Caco-2 (cell line): ENCODE measurements at regions not wholly inside any gene's neighbourhood (a gene's known extent, or its start where the extent isn't known, plus 50 kb on each side); places are given as distances from the start of the nearest gene placed in this dataset.

ENCODE experiments used
- BruUV-seq: library from RNA; stranded (reverse); fragments of 400-500 nt; replicated peaks from 2 replicates; lab custom pipeline; 2021; lab: Mats Ljungman, UMichigan
- CTCF ChIA-PET: fragments of 300-600 bp; sonication (Branson Sonifier 250); formaldehyde crosslinking; loops from one replicate; lab custom pipeline; 2022; ENCODE audit warnings: antibody characterized with exemption; lab: Charles Lee
- POLR2A ChIA-PET: fragments of 300-600 bp; sonication (Branson Sonifier 250); formaldehyde crosslinking; loops from one replicate; lab custom pipeline; 2022; ENCODE audit warnings: antibody characterized with exemption; lab: Charles Lee
- DNase-seq, 2 experiments: peaks; one replicate each; pipeline versions ENCODE4 v3.0.0 to v3.0.0-alpha.2; 2020 to 2022
- H3K27me3 ChIP-seq: replicated peaks from 2 replicates; pipeline ENCODE4 v1.6.0; 2011; ENCODE audit warnings: low read length; ENCODE audit not compliant: control insufficient read depth, insufficient read depth
- H3K36me3 ChIP-seq: 2 replicates; pipeline ENCODE4 v1.5.1; 2011; ENCODE audit warnings: low read length; ENCODE audit not compliant: control insufficient read depth, insufficient read depth
- H3K4me1 ChIP-seq: fragments of 250-450 bp; sonication (Bioruptor Pico); 2 replicates; pipeline ENCODE4 v1.5.1; 2020; ENCODE audit warnings: mild to moderate bottlenecking
- H3K4me3 ChIP-seq: 2 replicates; pipeline ENCODE4 v1.5.1; 2011; ENCODE audit warnings: low read depth, mild to moderate bottlenecking, control low read depth, low read length
- H3K9me3 ChIP-seq: fragments of 250-450 bp; sonication (Bioruptor Pico); 2 replicates; pipeline ENCODE4 v1.5.1; 2020; ENCODE audit warnings: mild to moderate bottlenecking, moderate library complexity
- H3K27ac Mint-ChIP-seq: one replicate; pipeline ENCODE4 v1.8.0; 2022; ENCODE audit warnings: mixed read lengths; ENCODE audit not compliant: unreplicated experiment
- H3K27me3 Mint-ChIP-seq: one replicate; pipeline ENCODE4 v1.8.0; 2022; ENCODE audit warnings: mixed read lengths; ENCODE audit not compliant: insufficient read depth, unreplicated experiment
- H3K36me3 Mint-ChIP-seq: one replicate; pipeline ENCODE4 v1.8.0; 2022; ENCODE audit warnings: mild to moderate bottlenecking, mixed read lengths; ENCODE audit not compliant: insufficient read depth, unreplicated experiment
- H3K4me1 Mint-ChIP-seq: one replicate; pipeline ENCODE4 v1.8.0; 2022; ENCODE audit warnings: low read depth, mixed read lengths; ENCODE audit not compliant: unreplicated experiment
- H3K4me3 Mint-ChIP-seq: one replicate; pipeline ENCODE4 v1.8.0; 2022; ENCODE audit warnings: mild to moderate bottlenecking, moderate library complexity, mixed read lengths; ENCODE audit not compliant: unreplicated experiment
- H3K9me3 Mint-ChIP-seq: one replicate; pipeline ENCODE4 v1.8.0; 2022; ENCODE audit warnings: mixed read lengths; ENCODE audit not compliant: unreplicated experiment
- intact Hi-C: fragments of 100-400 bp; cut with micrococcal nuclease; formaldehyde crosslinking; loops from one replicate; pipeline ENCODE4 v1.10.0; 2022; ENCODE audit not compliant: unreplicated experiment
- TF ChIP-seq, protein P1 (sequence below), 2 experiments: fragments of 200-600 bp in 1 of 2; IDR thresholded peaks; 1 replicate in 1 of 2; 2 replicates in 1 of 2; pipeline versions ENCODE4 v1.5.1 to v1.8.0; 2011 to 2022; ENCODE audit warnings: antibody characterized with exemption in 1 of 2, control low read depth in 1 of 2, inconsistent platforms in 1 of 2, low read depth in 1 of 2, low read length in 1 of 2, mild to moderate bottlenecking in 1 of 2, moderate library complexity in 1 of 2; ENCODE audit not compliant: insufficient read depth in 1 of 2, severe bottlenecking in 1 of 2, unreplicated experiment in 1 of 2

DNA sequence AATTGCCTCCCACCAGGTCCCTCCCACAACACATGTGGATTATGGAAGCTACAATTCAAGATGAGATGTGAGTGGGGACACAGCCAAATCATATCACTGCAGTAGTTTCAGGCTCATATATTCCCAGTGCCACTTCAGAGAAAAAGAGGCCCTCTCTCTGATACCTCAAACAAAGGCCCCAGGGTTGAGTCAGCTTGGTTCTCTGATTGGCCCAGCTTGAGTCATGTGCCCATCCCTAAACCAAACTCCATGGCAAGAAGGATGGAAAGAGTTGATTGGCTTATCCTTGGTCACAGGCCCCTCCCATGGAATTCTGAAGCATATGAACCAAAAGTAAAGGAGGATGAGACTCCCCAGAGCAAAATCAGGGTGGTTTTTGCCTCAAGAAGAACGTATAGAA lies 75.9 kb upstream of the IRX6 start:
- no peak overlapping the region for H3K4me3 ChIP-seq
- H3K4me1 ChIP-seq, result peaks cover 5% of the 10 kb centered on the region; the same call in 1 of the 2 replicates
- no peaks in the 10 kb centered on the region for H3K36me3 Mint-ChIP-seq
- CTCF ChIA-PET, result no interaction called here
- H3K9me3 Mint-ChIP-seq, result peaks cover 2% of the 10 kb centered on the region
- no peak overlapping the region for H3K4me3 Mint-ChIP-seq
- intact Hi-C loops, result no loop called here
- no peak for DNase-seq
- POLR2A ChIA-PET, result no interaction called here
- H3K27ac Mint-ChIP-seq, result no peak overlapping the region
- H3K27me3 Mint-ChIP-seq, result peaks cover under 1% of the 10 kb centered on the region
- H3K27me3 ChIP-seq, result no peaks in the 10 kb centered on the region
- no peaks in the 10 kb centered on the region for H3K4me1 Mint-ChIP-seq
- TF ChIP-seq, protein P1, sequence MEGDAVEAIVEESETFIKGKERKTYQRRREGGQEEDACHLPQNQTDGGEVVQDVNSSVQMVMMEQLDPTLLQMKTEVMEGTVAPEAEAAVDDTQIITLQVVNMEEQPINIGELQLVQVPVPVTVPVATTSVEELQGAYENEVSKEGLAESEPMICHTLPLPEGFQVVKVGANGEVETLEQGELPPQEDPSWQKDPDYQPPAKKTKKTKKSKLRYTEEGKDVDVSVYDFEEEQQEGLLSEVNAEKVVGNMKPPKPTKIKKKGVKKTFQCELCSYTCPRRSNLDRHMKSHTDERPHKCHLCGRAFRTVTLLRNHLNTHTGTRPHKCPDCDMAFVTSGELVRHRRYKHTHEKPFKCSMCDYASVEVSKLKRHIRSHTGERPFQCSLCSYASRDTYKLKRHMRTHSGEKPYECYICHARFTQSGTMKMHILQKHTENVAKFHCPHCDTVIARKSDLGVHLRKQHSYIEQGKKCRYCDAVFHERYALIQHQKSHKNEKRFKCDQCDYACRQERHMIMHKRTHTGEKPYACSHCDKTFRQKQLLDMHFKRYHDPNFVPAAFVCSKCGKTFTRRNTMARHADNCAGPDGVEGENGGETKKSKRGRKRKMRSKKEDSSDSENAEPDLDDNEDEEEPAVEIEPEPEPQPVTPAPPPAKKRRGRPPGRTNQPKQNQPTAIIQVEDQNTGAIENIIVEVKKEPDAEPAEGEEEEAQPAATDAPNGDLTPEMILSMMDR (IDR thresholded peaks at IDR 0.05; ENCODE audit: insufficient read depth in 1 of 2, low read depth in 1 of 2, low read length in 1 of 2, severe bottlenecking in 1 of 2, unreplicated experiment in 1 of 2), result no peak
- H3K36me3 ChIP-seq, result no peaks in the 10 kb centered on the region
- BruUV-seq, result no TSS peak
- H3K9me3 ChIP-seq, result no peaks in the 10 kb centered on the region

DNA sequence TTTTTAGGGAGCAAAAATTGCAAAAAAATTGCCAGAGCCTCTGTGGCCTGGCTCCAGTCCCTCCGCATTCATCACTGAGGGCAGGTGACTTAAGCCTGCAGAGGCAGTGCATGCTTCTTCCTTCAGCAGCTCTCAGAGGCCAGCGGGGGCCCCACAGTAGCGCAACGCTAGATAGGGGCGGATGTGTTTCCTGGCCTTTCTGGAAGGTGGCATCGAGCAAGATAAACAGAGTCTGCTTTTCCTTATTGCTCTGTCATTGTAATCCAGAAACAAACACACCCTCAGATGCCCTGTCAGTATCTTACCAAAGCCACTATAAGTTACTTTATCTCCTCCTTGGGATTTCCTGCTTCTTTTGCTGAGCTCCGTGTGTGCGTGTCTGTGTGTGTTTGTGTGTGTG lies 75.5 kb upstream of the IRX6 start:
- Histone ChIP-seq H3K36me3 (no peaks in the 10 kb centered on the region), H3K4me3 (no peak overlapping the region), H3K4me1 (peaks cover 5% of the 10 kb centered on the region; the same call in 1 of the 2 replicates), H3K9me3 (peaks cover 2% of the 10 kb centered on the region), H3K27me3 (no peaks in the 10 kb centered on the region)
- no peak overlapping the region for H3K27ac Mint-ChIP-seq
- peaks cover 6% of the 10 kb centered on the region for H3K9me3 Mint-ChIP-seq
- ChIA-PET CTCF (no interaction called here), POLR2A (no interaction called here)
- H3K27me3 Mint-ChIP-seq, result no peaks in the 10 kb centered on the region
- H3K4me3 Mint-ChIP-seq, result no peak overlapping the region
- peak; percentile 13 to 43 for DNase-seq
- no peaks in the 10 kb centered on the region for H3K4me1 Mint-ChIP-seq
- no peaks in the 10 kb centered on the region for H3K36me3 Mint-ChIP-seq
- BruUV-seq, result no TSS peak
- intact Hi-C loops, result no loop called here
- TF ChIP-seq, protein P1 (IDR thresholded peaks at IDR 0.05; ENCODE audit: insufficient read depth in 1 of 2, low read depth in 1 of 2, low read length in 1 of 2, severe bottlenecking in 1 of 2, unreplicated experiment in 1 of 2), result no peak

DNA sequence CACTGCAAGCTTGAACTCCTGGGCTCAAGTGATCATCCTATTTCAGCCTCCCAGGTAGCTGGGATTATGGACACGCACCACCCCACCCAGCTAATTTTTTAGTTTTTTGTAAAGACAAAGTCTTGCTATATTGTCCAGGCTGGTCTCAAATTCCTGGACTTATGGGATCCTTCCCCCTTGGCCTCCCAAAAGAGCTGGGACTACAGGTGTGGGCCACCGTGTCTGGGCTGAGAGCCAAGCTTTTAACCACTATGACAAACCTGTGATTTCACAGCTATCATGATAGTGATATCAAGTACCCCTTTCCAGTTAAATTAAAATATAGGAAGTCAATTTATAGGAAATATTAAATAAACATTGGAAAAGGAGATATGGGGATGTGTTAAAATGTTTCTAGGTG lies 74.6 kb upstream of the IRX6 start:
- Mint-ChIP-seq H3K27ac (no peak overlapping the region), H3K4me1 (no peaks in the 10 kb centered on the region), H3K4me3 (no peak overlapping the region), H3K9me3 (peaks cover 15% of the 10 kb centered on the region), H3K36me3 (no peaks in the 10 kb centered on the region), H3K27me3 (no peaks in the 10 kb centered on the region)
- POLR2A ChIA-PET, result no interaction called here
- TF ChIP-seq, protein P1 (IDR thresholded peaks at IDR 0.05; ENCODE audit: insufficient read depth in 1 of 2, low read depth in 1 of 2, low read length in 1 of 2, severe bottlenecking in 1 of 2, unreplicated experiment in 1 of 2), result no peak
- Histone ChIP-seq H3K27me3 (no peaks in the 10 kb centered on the region), H3K4me3 (no peak overlapping the region), H3K9me3 (peaks cover 8% of the 10 kb centered on the region), H3K36me3 (no peaks in the 10 kb centered on the region), H3K4me1 (peaks cover 5% of the 10 kb centered on the region; the same call in 1 of the 2 replicates)
- no peak for DNase-seq
- CTCF ChIA-PET, result no interaction called here
- intact Hi-C loops, result no loop called here
- no TSS peak for BruUV-seq
